ENCODE measurements at regions not wholly inside any gene's neighbourhood (a gene's known extent, or its start where the extent isn't known, plus 50 kb on each side); places are given as distances from the start of the nearest gene placed in this dataset.

DNA sequence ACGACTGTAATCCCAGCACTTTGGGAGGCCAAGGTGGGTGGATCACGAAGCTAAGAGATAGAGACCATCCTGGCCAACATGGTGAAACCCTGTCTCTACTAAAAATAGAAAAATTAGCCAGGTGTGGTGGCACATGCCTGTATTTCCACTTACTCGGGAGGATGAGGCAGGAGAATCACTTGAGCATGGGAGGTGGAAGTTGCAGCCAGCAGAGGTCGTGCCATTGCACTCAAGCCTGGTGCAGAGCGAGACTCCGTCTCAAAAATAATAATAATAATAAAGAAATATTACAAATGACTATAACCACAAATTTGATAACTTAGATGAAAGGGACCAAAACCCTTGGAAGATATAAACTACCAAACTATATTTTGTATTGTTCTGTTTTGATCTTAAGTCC, 226.3 kb upstream of the GULP1 start:
- H3K4me3 Mint-ChIP-seq: no peak overlapping the region
- no peaks in the 10 kb centered on the region for H3K36me3 Mint-ChIP-seq (ENCODE audit: low read depth)

DNA sequence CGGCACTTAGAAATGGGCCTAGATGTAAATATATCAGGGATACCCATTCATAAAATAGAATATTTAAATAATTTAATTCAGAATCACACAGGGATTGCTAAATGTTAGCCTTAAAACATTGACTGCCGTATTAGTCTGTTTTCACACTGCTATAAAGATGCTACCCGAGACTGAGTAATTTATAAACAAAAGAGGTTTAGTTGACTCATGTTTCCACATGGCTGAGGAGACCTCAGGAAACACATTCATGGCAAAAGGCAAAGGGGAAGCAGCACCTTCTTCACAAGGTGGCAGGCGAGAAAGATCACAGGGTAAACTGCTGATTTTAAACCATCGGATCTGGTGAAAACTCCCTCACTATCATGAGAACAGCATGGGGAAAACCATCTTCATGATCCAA, 223.6 kb upstream of the GULP1 start:
- ATAC-seq (no peak), DNase-seq (no peak)
- no peak overlapping the region for H3K27ac Mint-ChIP-seq
- no peaks in the 10 kb centered on the region for H3K36me3 Mint-ChIP-seq (ENCODE audit: low read depth)
- H3K4me3 Mint-ChIP-seq: no peak overlapping the region
- no peaks in the 10 kb centered on the region for H3K4me1 Mint-ChIP-seq
- H3K9me3 ChIP-seq (ENCODE audit: control insufficient read depth, low read length, poor library complexity, severe bottlenecking): no peaks in the 10 kb centered on the region
- H3K27me3 Mint-ChIP-seq: no peaks in the 10 kb centered on the region

More for the DNA sequence above, 226.3 kb upstream of the GULP1 start:
- Mint-ChIP-seq H3K4me1 (no peaks in the 10 kb centered on the region), H3K27ac (no peak overlapping the region), H3K27me3 (no peaks in the 10 kb centered on the region)
- H3K9me3 ChIP-seq (ENCODE audit: control insufficient read depth, low read length, poor library complexity, severe bottlenecking): no peaks in the 10 kb centered on the region
- DNase-seq (no peak), ATAC-seq (no peak)

DNA sequence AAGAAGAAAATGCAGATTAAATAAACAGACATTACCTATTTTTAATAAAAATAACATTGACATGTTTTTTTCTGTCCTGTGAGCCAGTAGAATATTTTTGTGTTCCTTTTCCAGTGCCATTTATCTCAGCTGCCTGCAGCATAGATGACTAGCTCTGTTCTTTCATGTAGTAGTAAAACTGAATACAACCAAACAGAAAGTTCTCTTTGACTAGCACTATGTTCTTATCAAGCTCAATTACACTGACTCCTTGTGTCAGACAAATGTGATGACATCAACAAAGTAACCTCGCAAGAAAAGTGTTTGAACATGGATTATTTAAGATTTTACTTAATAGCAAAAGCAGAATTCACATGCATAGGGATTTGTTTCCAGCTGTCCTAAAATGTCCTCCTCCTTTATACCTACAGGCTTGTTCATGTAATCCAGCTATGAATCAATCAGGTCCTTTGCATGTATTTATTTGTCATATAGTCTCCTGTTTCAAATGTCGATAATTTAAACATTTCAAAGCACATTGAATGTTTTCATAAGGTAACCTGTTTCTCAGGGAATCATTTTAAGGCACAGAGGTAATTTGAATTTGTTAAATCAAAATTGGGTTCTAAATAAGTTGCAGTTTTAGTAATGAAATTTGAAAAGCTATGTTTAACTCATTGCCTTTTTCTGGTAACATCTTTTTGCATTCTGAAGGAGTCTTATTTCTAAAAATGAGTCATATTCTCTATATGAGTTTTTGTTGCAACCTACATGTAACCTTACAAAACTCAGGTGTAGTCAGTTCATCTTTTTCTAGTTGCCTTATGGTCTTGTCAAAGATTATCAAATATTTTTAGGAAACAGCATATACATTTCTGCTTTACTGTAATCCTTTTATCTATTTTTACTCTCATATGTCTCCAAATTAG, 215.3 kb upstream of the GULP1 start:
- Mint-ChIP-seq H3K27ac (no peak overlapping the region), H3K27me3 (no peaks in the 10 kb centered on the region), H3K4me3 (no peak overlapping the region), H3K36me3 (ENCODE audit: low read depth) (no peaks in the 10 kb centered on the region), H3K4me1 (no peaks in the 10 kb centered on the region)
- no peaks in the 10 kb centered on the region for H3K9me3 ChIP-seq (ENCODE audit: control insufficient read depth, low read length, poor library complexity, severe bottlenecking)
- ATAC-seq (no peak), DNase-seq (no peak)

DNA sequence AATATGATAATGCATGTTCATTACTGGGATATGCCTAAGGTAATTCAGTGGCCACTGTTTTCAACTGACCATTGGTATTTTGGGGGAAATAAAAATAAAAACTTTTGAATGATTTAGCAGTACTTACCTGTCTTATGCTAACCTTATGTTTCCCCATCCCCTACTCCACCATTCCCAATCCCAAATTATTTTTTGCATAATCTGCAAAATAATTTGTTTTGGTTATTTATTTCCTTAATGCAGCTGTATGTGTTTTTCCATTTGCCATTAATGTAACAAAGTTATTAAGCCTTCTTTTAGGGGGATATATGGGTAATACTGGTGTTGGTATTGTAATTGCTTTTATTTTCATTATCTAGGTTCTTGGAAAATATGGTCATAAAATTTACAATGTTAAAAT, 213.9 kb upstream of the GULP1 start:
- H3K9me3 ChIP-seq (ENCODE audit: control insufficient read depth, low read length, poor library complexity, severe bottlenecking): no peaks in the 10 kb centered on the region
- no peak overlapping the region for H3K4me3 Mint-ChIP-seq
- DNase-seq: no peak
- H3K36me3 Mint-ChIP-seq (ENCODE audit: low read depth): no peaks in the 10 kb centered on the region
- no peak for ATAC-seq
- H3K27ac Mint-ChIP-seq: no peak overlapping the region
- H3K4me1 Mint-ChIP-seq: no peaks in the 10 kb centered on the region
- no peaks in the 10 kb centered on the region for H3K27me3 Mint-ChIP-seq

DNA sequence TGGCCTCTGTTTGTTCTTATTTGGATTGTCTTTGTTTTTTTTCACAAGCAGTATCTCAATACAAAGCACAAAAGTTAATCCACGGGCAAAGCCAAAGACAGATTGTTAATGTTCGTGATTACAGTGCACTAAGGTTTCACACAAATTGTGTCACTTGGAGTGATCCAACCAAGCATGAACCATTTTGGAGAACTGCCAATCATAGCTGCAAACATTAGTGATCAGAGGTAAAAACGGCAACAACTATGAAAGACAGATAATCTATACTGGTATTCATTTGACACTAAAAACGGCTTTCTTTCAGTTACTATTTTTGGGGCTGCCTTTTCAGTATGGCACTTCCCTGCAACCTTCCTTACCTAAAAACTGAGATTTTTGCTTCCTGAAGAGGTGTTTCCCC, 213.1 kb upstream of the GULP1 start:
- Mint-ChIP-seq H3K4me1 (no peaks in the 10 kb centered on the region), H3K4me3 (no peak overlapping the region), H3K27me3 (no peaks in the 10 kb centered on the region), H3K36me3 (ENCODE audit: low read depth) (no peaks in the 10 kb centered on the region), H3K27ac (no peak overlapping the region)
- DNase-seq (no peak), ATAC-seq (no peak)
- H3K9me3 ChIP-seq (ENCODE audit: control insufficient read depth, low read length, poor library complexity, severe bottlenecking): no peaks in the 10 kb centered on the region

DNA sequence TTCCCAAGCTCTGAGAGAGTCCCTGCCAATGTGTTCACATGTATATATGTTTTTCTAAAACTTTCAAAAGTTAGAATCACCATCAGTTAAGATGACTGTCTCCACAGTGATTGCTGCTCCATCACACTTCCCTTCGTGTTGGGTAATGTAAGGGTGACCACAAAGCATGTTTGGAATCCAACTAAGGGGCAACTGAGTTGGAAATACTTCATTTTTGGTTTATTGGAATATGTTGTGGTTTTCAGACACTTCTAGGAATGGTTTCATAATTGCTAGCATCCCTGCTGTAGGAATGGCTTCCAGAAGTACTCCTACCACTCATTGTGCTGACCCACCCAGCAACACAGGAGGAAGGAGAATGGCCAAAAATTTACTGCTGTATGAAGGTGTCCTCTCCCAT, 212.5 kb upstream of the GULP1 start:
- DNase-seq (no peak), ATAC-seq (no peak)
- Mint-ChIP-seq H3K27ac (no peak overlapping the region), H3K27me3 (no peaks in the 10 kb centered on the region), H3K4me1 (no peaks in the 10 kb centered on the region), H3K4me3 (no peak overlapping the region), H3K36me3 (ENCODE audit: low read depth) (no peaks in the 10 kb centered on the region)
- no peaks in the 10 kb centered on the region for H3K9me3 ChIP-seq (ENCODE audit: control insufficient read depth, low read length, poor library complexity, severe bottlenecking)

DNA sequence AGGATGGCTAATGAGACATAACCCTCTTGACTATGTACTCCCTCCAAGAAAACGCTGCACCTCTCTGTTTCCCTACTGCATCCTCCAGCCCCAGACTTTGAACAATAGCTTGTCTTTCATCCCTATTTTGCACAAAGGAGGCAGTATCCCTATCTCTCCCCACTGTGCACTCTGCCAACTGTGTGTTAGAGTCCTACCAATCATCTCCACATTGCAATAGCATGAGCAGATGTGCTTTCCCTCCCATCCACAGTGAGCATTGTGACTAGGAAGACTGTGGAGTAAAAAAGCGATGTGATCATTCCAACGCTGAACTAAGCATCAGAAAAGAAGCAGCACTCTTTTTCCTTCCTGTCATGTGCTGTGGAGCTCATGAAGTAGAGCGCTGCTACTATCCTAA, 206.3 kb upstream of the GULP1 start:
- Mint-ChIP-seq H3K36me3 (ENCODE audit: low read depth) (no peaks in the 10 kb centered on the region), H3K27me3 (no peaks in the 10 kb centered on the region), H3K27ac (no peak overlapping the region), H3K4me3 (no peak overlapping the region), H3K4me1 (no peaks in the 10 kb centered on the region)
- ATAC-seq: no peak
- no peak for DNase-seq
- H3K9me3 ChIP-seq (ENCODE audit: control insufficient read depth, low read length, poor library complexity, severe bottlenecking): no peaks in the 10 kb centered on the region

DNA sequence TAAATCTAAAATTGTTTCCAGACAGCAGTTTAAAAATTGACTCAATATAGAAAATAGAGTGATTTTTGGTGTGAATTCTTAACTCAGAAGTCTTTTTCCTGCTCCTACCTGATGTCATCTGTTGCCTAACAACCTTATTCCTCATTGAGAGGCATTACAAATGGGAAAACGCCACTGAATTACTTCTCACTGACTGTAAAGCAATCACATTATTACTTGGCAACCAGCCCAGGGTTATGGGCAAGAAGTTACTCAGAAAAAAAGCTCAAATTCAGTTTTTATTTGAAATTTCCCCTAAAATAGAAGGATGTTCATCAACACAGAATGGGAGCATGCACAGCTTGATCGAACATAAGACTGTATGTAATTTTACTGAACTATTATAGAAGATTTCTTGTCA, 201.8 kb upstream of the GULP1 start:
- no peak for ATAC-seq
- H3K27me3 Mint-ChIP-seq: no peaks in the 10 kb centered on the region
- no peaks in the 10 kb centered on the region for H3K9me3 ChIP-seq (ENCODE audit: control insufficient read depth, low read length, poor library complexity, severe bottlenecking)
- no peaks in the 10 kb centered on the region for H3K36me3 Mint-ChIP-seq (ENCODE audit: low read depth)
- no peak overlapping the region for H3K27ac Mint-ChIP-seq
- no peak overlapping the region for H3K4me3 Mint-ChIP-seq
- H3K4me1 Mint-ChIP-seq: no peaks in the 10 kb centered on the region
- DNase-seq: no peak

DNA sequence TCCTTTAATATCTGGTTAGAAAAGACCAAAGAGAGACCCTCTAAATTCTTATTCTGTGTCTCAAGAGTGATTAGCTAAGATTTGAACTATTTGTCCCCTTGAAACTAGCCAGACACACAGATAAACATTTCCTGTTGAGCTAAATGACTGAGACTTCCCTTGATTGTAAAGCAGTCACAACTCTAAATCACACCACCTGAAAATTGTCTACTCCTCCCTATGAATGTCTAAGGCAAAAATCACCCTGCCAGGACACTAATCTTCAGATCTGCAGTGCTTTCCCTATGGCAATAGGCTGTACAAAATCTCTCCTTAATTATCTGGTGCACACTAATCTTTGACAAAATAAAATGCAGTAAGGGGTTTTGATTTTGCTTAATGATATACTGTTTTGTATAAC, 200.5 kb upstream of the GULP1 start:
- ATAC-seq (no peak), DNase-seq (no peak)
- Mint-ChIP-seq H3K4me1 (no peaks in the 10 kb centered on the region), H3K36me3 (ENCODE audit: low read depth) (no peaks in the 10 kb centered on the region), H3K4me3 (no peak overlapping the region), H3K27ac (no peak overlapping the region), H3K27me3 (no peaks in the 10 kb centered on the region)
- H3K9me3 ChIP-seq (ENCODE audit: control insufficient read depth, low read length, poor library complexity, severe bottlenecking): no peaks in the 10 kb centered on the region

DNA sequence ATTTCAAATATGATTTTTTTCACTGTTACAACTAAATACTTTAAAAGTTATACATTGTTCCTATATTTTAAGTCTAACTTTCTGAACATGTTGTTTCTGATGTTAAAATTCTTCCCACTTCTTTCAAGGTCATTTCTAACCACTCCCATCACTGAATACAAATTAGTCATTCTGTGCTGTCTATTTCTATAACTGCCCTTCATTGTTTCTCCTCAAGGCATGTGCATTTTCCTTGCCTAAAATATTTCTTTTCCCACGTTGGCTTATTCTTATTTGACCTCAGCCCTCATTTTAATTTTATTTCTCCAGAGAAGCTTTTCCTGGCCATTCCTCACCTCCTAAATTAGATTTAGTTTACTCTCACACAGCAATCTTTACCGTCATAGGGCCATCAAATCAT, 198.9 kb upstream of the GULP1 start:
- no peaks in the 10 kb centered on the region for H3K9me3 ChIP-seq (ENCODE audit: control insufficient read depth, low read length, poor library complexity, severe bottlenecking)
- no peak overlapping the region for H3K27ac Mint-ChIP-seq
- ATAC-seq: no peak
- H3K4me1 Mint-ChIP-seq: no peaks in the 10 kb centered on the region
- no peaks in the 10 kb centered on the region for H3K36me3 Mint-ChIP-seq (ENCODE audit: low read depth)
- DNase-seq: no peak
- no peaks in the 10 kb centered on the region for H3K27me3 Mint-ChIP-seq
- H3K4me3 Mint-ChIP-seq: no peak overlapping the region

DNA sequence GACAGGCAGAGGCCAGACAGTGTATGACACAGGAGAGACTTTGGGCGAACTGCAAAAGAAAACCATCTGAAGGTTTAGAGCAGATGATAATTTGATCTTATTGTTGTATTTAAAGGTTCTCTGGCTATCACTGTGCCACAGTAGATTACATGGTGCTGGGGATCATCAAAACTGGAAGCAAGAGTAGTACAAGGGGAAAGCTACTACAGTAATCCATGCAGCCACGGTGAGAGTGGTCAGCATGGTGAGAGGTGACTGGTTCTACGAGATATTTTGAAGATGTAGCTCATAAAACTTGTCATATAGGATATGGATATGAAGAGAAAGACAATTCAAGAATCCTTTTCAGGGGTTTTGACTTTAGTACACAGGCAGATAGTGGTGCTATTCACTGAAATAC, 194.8 kb upstream of the GULP1 start:
- Mint-ChIP-seq H3K4me1 (no peaks in the 10 kb centered on the region), H3K27ac (no peak overlapping the region), H3K27me3 (no peaks in the 10 kb centered on the region), H3K36me3 (ENCODE audit: low read depth) (no peaks in the 10 kb centered on the region), H3K4me3 (no peak overlapping the region)
- ATAC-seq: no peak
- H3K9me3 ChIP-seq (ENCODE audit: control insufficient read depth, low read length, poor library complexity, severe bottlenecking): no peaks in the 10 kb centered on the region
- DNase-seq: no peak

DNA sequence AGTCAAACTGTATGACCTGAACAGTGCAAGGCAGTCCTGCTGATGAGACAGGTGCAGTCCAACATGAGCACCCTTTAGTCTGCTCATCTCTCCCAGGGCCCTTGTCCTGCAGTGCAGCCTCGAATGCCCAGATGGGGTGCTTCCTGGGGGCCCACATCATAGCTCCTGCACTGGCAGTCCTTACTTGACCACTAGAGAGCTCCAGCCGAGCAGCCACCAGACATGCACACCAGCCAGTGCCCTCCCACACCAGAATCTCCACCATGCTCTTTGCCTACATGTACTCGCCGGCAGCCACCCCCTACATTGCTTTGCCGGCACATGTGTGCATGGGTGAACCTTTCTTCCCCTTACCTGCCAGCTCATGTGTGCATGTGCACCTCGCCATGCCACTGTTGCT, 188.8 kb upstream of the GULP1 start:
- DNase-seq (no peak), ATAC-seq (no peak)
- Mint-ChIP-seq H3K27me3 (no peaks in the 10 kb centered on the region), H3K27ac (no peak overlapping the region), H3K4me3 (no peak overlapping the region), H3K36me3 (ENCODE audit: low read depth) (no peaks in the 10 kb centered on the region), H3K4me1 (no peaks in the 10 kb centered on the region)
- H3K9me3 ChIP-seq (ENCODE audit: control insufficient read depth, low read length, poor library complexity, severe bottlenecking): no peaks in the 10 kb centered on the region

DNA sequence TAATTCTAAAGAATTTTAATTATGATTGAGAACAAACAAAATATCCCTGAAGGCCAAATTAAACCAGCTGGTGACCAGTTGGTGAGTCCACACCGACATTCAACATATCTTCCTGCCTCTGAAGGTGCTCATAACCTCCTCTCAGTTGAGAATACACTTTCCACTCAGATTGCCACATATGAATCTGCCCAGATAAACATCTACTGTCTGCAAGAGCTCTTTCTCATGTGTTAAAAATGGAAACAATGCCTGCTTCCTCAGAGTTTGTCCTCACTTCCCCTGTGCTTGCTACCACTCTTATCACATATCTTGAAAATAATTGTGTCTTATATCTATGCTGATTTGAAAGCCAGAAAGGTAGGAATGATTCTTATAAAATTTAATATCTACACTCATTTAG, 177.7 kb upstream of the GULP1 start:
- H3K27me3 Mint-ChIP-seq: no peaks in the 10 kb centered on the region
- no peak overlapping the region for H3K4me3 Mint-ChIP-seq
- ATAC-seq (no peak), DNase-seq (no peak)
- H3K4me1 Mint-ChIP-seq: no peaks in the 10 kb centered on the region
- no peaks in the 10 kb centered on the region for H3K36me3 Mint-ChIP-seq (ENCODE audit: low read depth)
- H3K27ac Mint-ChIP-seq: no peak overlapping the region
- H3K9me3 ChIP-seq (ENCODE audit: control insufficient read depth, low read length, poor library complexity, severe bottlenecking): no peaks in the 10 kb centered on the region

DNA sequence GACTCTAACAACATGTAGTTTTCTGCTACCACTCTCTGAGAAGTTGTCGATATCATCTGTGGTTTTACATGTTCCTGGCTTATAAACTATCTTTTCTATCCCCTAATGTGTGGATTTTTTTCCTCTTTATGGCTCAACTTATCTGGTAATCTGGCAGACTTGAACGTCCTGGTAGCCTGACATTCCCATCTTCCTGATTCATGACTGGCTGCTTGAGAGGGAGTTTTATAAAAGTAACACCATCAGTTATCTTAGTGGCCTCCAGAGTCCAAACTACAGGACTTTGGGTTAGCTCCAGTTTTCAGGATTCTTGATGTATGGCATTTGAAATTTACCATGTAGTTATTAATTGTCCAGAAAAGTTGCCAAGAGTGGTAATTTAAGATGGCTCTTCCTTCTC, 174.0 kb upstream of the GULP1 start:
- no peak overlapping the region for H3K27ac Mint-ChIP-seq
- no peaks in the 10 kb centered on the region for H3K36me3 Mint-ChIP-seq (ENCODE audit: low read depth)
- no peaks in the 10 kb centered on the region for H3K27me3 Mint-ChIP-seq
- no peak for ATAC-seq
- no peaks in the 10 kb centered on the region for H3K4me1 Mint-ChIP-seq
- no peak for DNase-seq
- H3K9me3 ChIP-seq (ENCODE audit: control insufficient read depth, low read length, poor library complexity, severe bottlenecking): no peaks in the 10 kb centered on the region
- H3K4me3 Mint-ChIP-seq: no peak overlapping the region
